GM18907 (cell line): ENCODE measurements at regions not wholly inside any gene's neighbourhood (a gene's known extent, or its start where the extent isn't known, plus 50 kb on each side); places are given as distances from the start of the nearest gene placed in this dataset.
"Not testable (repeated sequence)": the region's sequence is repeated elsewhere in the genome, so short reads cannot be mapped to it uniquely, and the experiment has no call there.

Experiments
- ATAC-seq: cut with Tn5 transposase; IDR thresholded peaks from one replicate; pipeline ENCODE4 v1.9.1; 2021; ENCODE audit warnings: mild to moderate bottlenecking, moderate library complexity; ENCODE audit not compliant: unreplicated experiment

- no peak for ATAC-seq
Observed at GRCh38 chr12:79993106-79993862, 58.4 kb upstream of the PPP1R12A start.

GRCh38 chr12:79991586-79991985 is 56.7 kb upstream of the PPP1R12A start:
- no peak for ATAC-seq

GRCh38 chr12:79990509-79991338 is 55.8 kb upstream of the PPP1R12A start:
- ATAC-seq, result not testable (repeated sequence)

- no peak for ATAC-seq
Observed at GRCh38 chr12:79988368-79988767, 53.5 kb upstream of the PPP1R12A start.

GRCh38 chr12:79987731-79988130 is 52.8 kb upstream of the PPP1R12A start:
- ATAC-seq, result no peak
